Activated naive CD4-positive, alpha-beta T cell treated with anti-CD3 and anti-CD28 coated beads for 36 hours (primary cell): ENCODE measurements at regions not wholly inside any gene's neighbourhood (a gene's known extent, or its start where the extent isn't known, plus 50 kb on each side); places are given as distances from the start of the nearest gene placed in this dataset.

ENCODE experiments used
- CTCF ChIA-PET: fragments of 350-600 bp; sonication (Branson Sonifier 250); formaldehyde crosslinking; loops from one replicate; lab custom pipeline; 2021; ENCODE audit warnings: antibody characterized with exemption; lab: Charles Lee
- DNase-seq: peaks from one replicate; pipeline ENCODE4 v3.0.0-alpha.2; 2020
- H3K27ac Mint-ChIP-seq: one replicate; pipeline ENCODE4 v1.8.0; 2021; ENCODE audit warnings: mild to moderate bottlenecking, mixed read lengths
- H3K27me3 Mint-ChIP-seq: one replicate; pipeline ENCODE4 v1.8.0; 2021; ENCODE audit warnings: low read depth, mixed read lengths
- H3K36me3 Mint-ChIP-seq: one replicate; pipeline ENCODE4 v1.8.0; 2021; ENCODE audit warnings: low read depth, mixed read lengths
- H3K4me1 Mint-ChIP-seq: one replicate; pipeline ENCODE4 v1.8.0; 2021; ENCODE audit warnings: low read depth, mixed read lengths
- H3K4me3 Mint-ChIP-seq: one replicate; pipeline ENCODE4 v1.8.0; 2021; ENCODE audit warnings: mild to moderate bottlenecking, moderate library complexity, mixed read lengths
- H3K9me3 Mint-ChIP-seq: one replicate; pipeline ENCODE4 v1.8.0; 2021; ENCODE audit warnings: mixed read lengths
- intact Hi-C: fragments of 100-400 bp; cut with micrococcal nuclease; formaldehyde crosslinking; loops from one replicate; pipeline ENCODE4 v1.15.1; 2023

DNA sequence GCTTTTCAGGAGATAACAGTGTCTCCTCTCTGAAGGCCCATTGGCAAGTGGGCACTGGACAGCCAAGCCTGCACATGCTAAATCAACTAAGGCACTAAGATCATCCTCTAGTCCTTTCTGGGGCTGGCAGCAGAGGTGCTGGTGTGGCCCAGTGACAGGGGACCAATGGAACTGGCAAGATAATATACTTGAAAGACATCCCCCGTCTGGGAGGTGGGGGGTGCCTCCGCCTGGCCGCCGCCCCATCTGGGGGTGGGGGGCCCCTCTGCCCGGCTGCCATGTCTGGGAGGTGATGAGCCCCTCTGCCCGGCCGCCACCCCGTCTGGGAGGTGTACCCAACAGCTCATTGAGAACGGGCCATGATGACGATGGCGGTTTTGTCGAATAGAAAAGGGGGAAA is 223.3 kb downstream of the UNC5CL start:
- no peak for DNase-seq
- no peak overlapping the region for H3K27ac Mint-ChIP-seq
- intact Hi-C loops, result no loop called here
- no peaks in the 10 kb centered on the region for H3K9me3 Mint-ChIP-seq
- CTCF ChIA-PET, result no interaction called here
- H3K4me3 Mint-ChIP-seq, result no peak overlapping the region
- H3K4me1 Mint-ChIP-seq, result no peaks in the 10 kb centered on the region
- no peaks in the 10 kb centered on the region for H3K36me3 Mint-ChIP-seq
- H3K27me3 Mint-ChIP-seq, result peaks cover 4% of the 10 kb centered on the region

GRCh38 chr6:40810171-40810570 is 223.0 kb upstream of the LRFN2 start:
- H3K9me3 Mint-ChIP-seq, result no peaks in the 10 kb centered on the region
- CTCF ChIA-PET, result no interaction called here
- H3K27ac Mint-ChIP-seq, result no peak overlapping the region

DNA sequence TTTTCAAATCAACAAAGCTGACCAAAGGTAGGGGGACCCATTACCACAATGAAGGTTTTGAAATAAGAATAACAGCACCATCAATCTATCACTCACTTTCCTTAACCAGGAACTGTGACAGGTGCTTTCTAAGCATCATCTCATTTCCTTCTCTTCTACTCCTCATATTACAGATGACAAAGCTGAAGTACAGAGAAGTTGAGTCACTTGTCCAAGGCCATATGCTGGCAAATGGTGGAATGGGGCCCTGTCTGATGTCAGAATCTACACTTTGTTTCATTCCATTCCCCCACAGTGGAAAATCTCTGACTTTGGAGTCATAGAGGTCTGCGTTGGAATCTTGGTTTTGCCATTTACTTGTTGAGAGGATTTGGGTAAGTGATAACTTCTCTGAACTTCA is 222.5 kb upstream of the LRFN2 start:
- no peak for DNase-seq
- Mint-ChIP-seq H3K4me1 (no peaks in the 10 kb centered on the region), H3K4me3 (no peak overlapping the region), H3K27ac (no peak overlapping the region), H3K27me3 (no peaks in the 10 kb centered on the region), H3K36me3 (no peaks in the 10 kb centered on the region), H3K9me3 (no peaks in the 10 kb centered on the region)
- CTCF ChIA-PET, result no interaction called here
- intact Hi-C loops, result no loop called here

More at GRCh38 chr6:40810171-40810570, 223.0 kb upstream of the LRFN2 start:
- no peak for DNase-seq
- intact Hi-C loops, result no loop called here
- Mint-ChIP-seq H3K4me1 (no peaks in the 10 kb centered on the region), H3K36me3 (no peaks in the 10 kb centered on the region), H3K27me3 (no peaks in the 10 kb centered on the region), H3K4me3 (no peak overlapping the region)

GRCh38 chr6:40807484-40807883 is 220.3 kb upstream of the LRFN2 start:
- H3K4me3 Mint-ChIP-seq, result no peak overlapping the region
- CTCF ChIA-PET, result no interaction called here
- H3K9me3 Mint-ChIP-seq, result no peaks in the 10 kb centered on the region
- H3K27ac Mint-ChIP-seq, result no peak overlapping the region
- H3K4me1 Mint-ChIP-seq, result no peaks in the 10 kb centered on the region
- DNase-seq, result no peak
- H3K27me3 Mint-ChIP-seq, result no peaks in the 10 kb centered on the region
- no peaks in the 10 kb centered on the region for H3K36me3 Mint-ChIP-seq
- intact Hi-C loops, result no loop called here

- H3K36me3 Mint-ChIP-seq, result no peaks in the 10 kb centered on the region
- CTCF ChIA-PET, result no interaction called here
- no peak overlapping the region for H3K27ac Mint-ChIP-seq
- H3K4me1 Mint-ChIP-seq, result no peaks in the 10 kb centered on the region
- no peak overlapping the region for H3K4me3 Mint-ChIP-seq
- no peaks in the 10 kb centered on the region for H3K27me3 Mint-ChIP-seq
- intact Hi-C loops, result no loop called here
- DNase-seq, result no peak
- no peaks in the 10 kb centered on the region for H3K9me3 Mint-ChIP-seq
These were observed 219.2 kb upstream of the LRFN2 start for GRCh38 chr6:40806256-40806864.

DNA sequence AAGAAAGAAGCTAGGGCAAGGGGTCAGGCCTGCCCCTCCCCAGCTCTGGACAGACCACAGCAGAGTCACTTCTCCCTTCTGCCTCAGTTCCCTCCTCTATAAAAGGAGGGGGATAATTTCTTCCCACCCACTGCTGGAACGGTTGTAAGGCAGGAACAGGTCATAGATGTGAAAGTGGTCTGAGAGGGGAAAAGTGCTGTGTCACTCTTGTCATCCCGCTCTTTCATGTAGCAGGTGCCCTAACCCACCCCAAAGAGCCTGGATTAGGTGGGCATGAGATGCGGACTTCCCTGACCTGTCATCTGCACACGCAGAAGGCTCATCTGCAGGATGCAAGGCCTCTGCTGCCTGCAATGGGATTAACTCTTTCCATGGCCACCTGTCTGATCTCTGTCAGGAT is 218.2 kb upstream of the LRFN2 start:
- H3K27me3 Mint-ChIP-seq, result no peaks in the 10 kb centered on the region
- no peaks in the 10 kb centered on the region for H3K9me3 Mint-ChIP-seq
- CTCF ChIA-PET, result interaction anchor here (0.6 kb wide), 1 partner anchor 170 kb away, joined by 4 read pairs; no protein-coding TSS in a partner anchor
- DNase-seq, result no peak
- no peaks in the 10 kb centered on the region for H3K36me3 Mint-ChIP-seq
- H3K4me1 Mint-ChIP-seq, result no peaks in the 10 kb centered on the region
- no peak overlapping the region for H3K27ac Mint-ChIP-seq
- intact Hi-C loops, result no loop called here
- no peak overlapping the region for H3K4me3 Mint-ChIP-seq

DNA sequence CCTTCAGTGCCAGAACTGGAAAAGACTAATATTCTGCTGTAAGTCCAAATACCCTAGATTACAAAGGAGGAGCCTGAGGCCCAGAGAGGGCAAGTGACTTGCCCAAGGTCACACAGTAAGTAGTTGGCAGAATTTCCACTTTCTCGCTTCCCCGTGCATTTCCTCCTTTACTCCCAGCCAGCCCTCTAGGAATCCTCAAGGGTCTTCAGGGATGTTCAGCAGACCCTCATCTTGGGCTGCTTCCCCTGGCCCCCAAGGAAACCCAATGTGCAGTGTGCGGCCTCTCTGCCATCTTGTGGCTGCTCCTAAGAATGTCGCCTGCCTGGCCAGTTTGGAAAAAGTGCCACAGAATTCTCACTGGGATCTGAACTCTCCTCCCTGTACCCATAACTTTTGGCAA is 217.7 kb upstream of the LRFN2 start:
- no peak for DNase-seq
- Mint-ChIP-seq H3K27me3 (no peaks in the 10 kb centered on the region), H3K36me3 (no peaks in the 10 kb centered on the region), H3K27ac (no peak overlapping the region), H3K4me3 (no peak overlapping the region), H3K4me1 (no peaks in the 10 kb centered on the region), H3K9me3 (no peaks in the 10 kb centered on the region)
- intact Hi-C loops, result no loop called here
- CTCF ChIA-PET, result interaction anchor here (0.6 kb wide), 1 partner anchor 170 kb away, joined by 4 read pairs; no protein-coding TSS in a partner anchor

DNA sequence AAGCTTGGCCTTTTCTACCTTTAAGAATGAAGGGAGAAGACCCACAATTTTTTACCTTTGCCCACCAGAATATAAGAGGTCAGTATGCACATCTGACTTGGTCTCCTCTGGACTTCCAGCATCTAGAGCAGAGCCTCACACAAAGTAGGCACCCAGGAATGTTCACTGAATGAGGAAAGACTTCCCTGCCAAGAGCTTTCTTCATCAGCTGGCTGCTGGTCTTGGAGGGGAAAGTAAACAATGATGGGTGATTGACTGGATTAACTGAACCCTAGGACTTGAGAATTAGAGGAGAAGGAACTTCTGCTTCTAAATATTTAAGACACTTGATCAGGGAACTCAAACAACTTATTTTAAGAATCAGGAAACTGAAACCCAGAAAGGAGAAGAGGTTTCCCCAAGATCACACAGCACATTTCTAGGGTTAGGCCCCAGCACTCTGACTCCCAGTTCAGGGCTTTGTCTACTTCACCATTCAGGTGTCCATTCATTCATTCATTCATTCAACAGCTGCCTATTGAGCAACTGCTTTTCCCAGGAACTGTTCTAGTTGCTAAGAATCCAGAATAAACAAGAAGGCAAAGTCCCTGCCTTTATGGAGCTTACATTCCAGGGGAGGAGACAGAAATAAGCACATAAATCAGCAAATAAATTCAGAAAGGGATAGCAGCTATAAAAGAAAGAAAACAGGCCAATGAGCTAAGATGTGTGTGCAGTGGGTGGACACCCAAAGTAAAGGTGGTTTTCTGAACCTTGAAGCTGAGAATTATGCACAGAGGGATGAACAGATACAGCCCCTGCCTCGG is 216.9 kb upstream of the LRFN2 start:
- intact Hi-C loops, result no loop called here
- no peaks in the 10 kb centered on the region for H3K27me3 Mint-ChIP-seq
- H3K36me3 Mint-ChIP-seq, result no peaks in the 10 kb centered on the region
- CTCF ChIA-PET, result no interaction called here
- H3K9me3 Mint-ChIP-seq, result no peaks in the 10 kb centered on the region
- H3K4me3 Mint-ChIP-seq, result no peak overlapping the region
- H3K4me1 Mint-ChIP-seq, result no peaks in the 10 kb centered on the region
- no peak for DNase-seq
- H3K27ac Mint-ChIP-seq, result no peak overlapping the region

- H3K9me3 Mint-ChIP-seq, result no peaks in the 10 kb centered on the region
- no peak overlapping the region for H3K27ac Mint-ChIP-seq
- CTCF ChIA-PET, result interaction anchor here (0.5 kb wide), 1 partner anchor 1244 kb away, joined by 3 read pairs; no protein-coding TSS in a partner anchor
- no peak for DNase-seq
- no peaks in the 10 kb centered on the region for H3K36me3 Mint-ChIP-seq
- no peaks in the 10 kb centered on the region for H3K4me1 Mint-ChIP-seq
- intact Hi-C loops, result no loop called here
- H3K4me3 Mint-ChIP-seq, result no peak overlapping the region
- no peaks in the 10 kb centered on the region for H3K27me3 Mint-ChIP-seq
These were observed 215.3 kb upstream of the LRFN2 start for GRCh38 chr6:40802481-40802880.

DNA sequence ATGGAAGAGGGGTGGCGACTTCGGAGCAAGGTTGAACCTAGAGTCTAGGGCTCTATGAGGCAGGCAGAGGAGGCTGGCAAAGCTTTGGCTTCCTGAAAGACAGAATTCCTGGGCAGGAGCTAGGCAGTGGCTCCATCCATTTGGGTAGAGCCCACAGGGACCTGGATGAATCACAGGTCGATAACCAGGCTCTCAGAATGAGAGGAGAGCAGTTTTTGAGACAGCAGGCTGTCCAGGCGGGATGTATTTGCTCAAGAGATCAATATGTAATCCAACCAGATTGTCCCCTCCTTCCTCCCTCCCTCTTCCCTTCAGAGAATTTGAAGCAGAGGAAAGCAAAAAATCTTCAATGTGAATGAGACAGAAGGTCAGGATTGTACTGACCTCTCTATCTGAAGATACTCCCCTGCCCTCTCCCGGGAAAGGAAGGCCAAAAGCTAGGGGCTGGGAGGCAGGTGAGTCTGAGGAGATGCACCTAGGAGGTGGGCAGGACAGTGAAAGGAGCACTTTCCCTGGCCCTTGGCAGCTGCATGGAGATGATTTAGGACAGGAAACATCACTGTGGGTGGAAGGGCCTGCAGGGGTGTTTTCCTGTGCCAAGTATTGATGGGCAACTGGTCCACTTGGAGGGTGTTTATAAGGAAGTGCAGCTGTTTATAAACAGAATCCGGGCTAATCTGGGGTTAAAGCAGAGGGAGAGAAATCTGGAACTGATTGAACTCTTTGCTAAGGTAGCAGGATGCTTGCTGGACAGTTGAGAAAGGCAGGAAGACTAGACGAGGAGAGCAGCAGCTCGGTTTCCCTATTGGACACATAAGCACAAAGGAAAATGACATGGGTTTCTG is 212.4 kb upstream of the LRFN2 start:
- DNase-seq, result no peak
- CTCF ChIA-PET, result no interaction called here
- Mint-ChIP-seq H3K27me3 (no peaks in the 10 kb centered on the region), H3K9me3 (no peaks in the 10 kb centered on the region), H3K36me3 (no peaks in the 10 kb centered on the region), H3K4me1 (no peaks in the 10 kb centered on the region), H3K27ac (no peak overlapping the region), H3K4me3 (no peak overlapping the region)
- intact Hi-C loops, result no loop called here

- intact Hi-C loops, result no loop called here
- no peak for DNase-seq
- H3K4me1 Mint-ChIP-seq, result no peaks in the 10 kb centered on the region
- H3K9me3 Mint-ChIP-seq, result no peaks in the 10 kb centered on the region
- no peaks in the 10 kb centered on the region for H3K27me3 Mint-ChIP-seq
- H3K4me3 Mint-ChIP-seq, result no peak overlapping the region
- CTCF ChIA-PET, result interaction anchor here (0.6 to 0.8 kb wide), 2 partner anchors 10 to 223 kb away, joined by 3 read pairs; no protein-coding TSS in a partner anchor
- H3K27ac Mint-ChIP-seq, result no peak overlapping the region
- H3K36me3 Mint-ChIP-seq, result no peaks in the 10 kb centered on the region
These were observed 211.1 kb upstream of the LRFN2 start for GRCh38 chr6:40798069-40798770.
